Epithelial cell of esophagus (primary cell): ENCODE measurements at regions not wholly inside any gene's neighbourhood (a gene's known extent, or its start where the extent isn't known, plus 50 kb on each side); places are given as distances from the start of the nearest gene placed in this dataset.

Experiments used
- DNase-seq: peaks from one replicate; pipeline ENCODE4 v3.0.0; 2010; ENCODE audit warnings: low read depth
- H3K4me3 ChIP-seq: 2 replicates; pipeline ENCODE4 v1.5.1; 2011; ENCODE audit warnings: mild to moderate bottlenecking, low read length, control low read depth
- TF ChIP-seq, protein P1 (sequence below): IDR thresholded peaks from 2 replicates; pipeline ENCODE4 v1.5.1; 2011; ENCODE audit warnings: low read depth, mild to moderate bottlenecking, low read length, control low read depth, inconsistent platforms; ENCODE audit not compliant: insufficient read depth; ENCODE audit errors: missing control alignments

DNA sequence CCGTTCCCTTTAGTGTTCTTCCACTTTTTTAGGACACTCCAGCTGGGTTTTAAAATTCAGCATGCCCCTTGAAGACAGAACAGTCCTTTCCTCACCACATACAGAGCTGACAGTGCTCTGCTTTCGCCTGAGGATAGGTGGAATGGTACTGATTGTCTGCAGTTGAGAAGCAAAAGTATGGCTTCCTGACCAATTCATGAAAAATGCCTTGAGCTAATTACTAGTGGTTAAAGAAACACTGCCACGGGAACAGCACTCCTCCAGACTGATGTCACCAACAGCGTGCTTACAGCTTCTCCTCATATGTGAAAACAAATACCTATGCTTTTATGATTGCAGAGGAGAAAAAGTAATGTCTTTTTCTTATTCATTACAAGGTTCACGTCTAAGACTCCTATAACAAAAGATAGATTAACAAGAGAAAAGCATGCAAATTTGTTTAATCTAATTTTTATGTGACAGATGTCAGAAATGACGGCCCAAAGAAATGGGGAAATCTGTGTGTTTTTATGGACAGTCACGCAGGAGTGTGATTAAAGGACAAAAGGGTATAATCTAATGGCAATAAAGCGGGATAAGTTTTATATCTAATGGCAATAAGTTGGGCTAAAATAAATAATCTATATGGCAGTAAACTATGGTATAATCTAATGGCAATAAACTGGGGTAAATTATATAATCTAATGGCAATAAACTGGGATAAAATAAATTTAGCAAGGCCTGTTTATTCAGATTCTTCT is 123.4 kb upstream of the ARHGAP42 start:
- H3K4me3 ChIP-seq, result no peak overlapping the region
- peak; percentile 24 for DNase-seq
- TF ChIP-seq, protein P1, sequence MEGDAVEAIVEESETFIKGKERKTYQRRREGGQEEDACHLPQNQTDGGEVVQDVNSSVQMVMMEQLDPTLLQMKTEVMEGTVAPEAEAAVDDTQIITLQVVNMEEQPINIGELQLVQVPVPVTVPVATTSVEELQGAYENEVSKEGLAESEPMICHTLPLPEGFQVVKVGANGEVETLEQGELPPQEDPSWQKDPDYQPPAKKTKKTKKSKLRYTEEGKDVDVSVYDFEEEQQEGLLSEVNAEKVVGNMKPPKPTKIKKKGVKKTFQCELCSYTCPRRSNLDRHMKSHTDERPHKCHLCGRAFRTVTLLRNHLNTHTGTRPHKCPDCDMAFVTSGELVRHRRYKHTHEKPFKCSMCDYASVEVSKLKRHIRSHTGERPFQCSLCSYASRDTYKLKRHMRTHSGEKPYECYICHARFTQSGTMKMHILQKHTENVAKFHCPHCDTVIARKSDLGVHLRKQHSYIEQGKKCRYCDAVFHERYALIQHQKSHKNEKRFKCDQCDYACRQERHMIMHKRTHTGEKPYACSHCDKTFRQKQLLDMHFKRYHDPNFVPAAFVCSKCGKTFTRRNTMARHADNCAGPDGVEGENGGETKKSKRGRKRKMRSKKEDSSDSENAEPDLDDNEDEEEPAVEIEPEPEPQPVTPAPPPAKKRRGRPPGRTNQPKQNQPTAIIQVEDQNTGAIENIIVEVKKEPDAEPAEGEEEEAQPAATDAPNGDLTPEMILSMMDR, result no peak

DNA sequence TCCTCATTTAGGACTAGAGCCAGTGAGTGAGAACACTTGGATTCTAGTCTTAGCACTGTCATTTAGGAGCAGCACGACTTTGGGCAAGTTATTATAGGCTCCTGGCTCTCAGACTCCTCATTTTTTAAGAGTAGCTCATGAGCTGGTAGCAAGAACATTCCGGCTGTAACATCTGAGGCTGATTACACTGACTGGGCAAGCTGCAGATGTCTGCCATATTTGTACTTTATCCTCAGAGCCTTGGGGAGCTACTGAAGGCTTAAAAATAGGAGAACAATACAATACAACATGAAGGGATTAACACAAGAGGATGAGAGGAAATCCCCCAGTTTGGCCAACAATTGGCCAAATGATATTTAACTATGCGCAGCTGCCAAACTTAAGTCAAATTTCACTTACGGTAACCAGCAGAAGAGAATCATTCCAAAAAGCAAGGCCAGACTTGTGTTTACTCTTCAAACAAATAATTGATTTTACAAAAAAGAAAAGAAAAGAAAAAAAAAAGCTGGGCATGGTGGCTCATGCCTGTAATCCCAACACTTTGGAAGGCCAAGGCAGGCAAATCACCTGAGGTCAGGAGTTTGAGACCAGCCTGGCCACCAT is 113.1 kb upstream of the ARHGAP42 start:
- TF ChIP-seq, protein P1, result no peak
- H3K4me3 ChIP-seq, result no peak overlapping the region
- no peak for DNase-seq

DNA sequence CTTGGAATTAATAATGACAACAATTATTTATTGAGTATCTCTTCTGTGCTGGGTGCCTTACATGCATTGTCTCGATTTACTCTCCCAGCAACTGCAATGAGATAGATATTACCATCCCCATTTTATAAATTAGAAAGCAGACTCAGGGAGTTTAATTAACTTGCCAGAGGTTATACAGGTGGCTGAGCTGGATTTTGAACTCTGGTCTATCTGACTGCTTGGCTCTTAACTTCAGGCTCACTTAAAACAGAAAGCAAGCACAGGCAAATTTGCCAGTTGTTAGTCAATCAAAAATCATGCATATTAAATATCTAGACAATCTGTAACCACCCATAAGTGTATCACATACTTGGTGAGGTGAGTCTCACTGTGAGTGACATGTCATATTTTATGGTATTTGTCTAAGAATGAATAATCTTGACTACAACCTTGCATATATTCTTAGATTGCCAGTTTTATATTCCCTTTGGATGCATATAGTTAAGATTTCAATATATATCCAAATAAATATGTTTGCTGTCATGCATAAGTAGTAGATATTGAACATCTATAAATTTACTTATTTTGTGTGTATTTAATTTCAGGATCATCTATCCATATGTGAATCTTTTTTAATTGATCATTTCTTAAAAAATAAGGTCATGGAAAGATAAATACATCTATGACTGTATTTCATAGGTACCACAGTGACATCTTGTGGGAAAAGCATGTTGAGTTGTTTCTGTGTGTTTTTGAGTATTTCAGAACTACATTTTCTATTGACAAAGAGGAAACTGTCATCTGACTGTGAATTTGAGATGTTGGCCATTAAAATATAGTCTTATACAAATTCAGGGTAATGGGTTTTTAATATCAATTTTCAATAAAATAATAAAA is 112.0 kb upstream of the ARHGAP42 start:
- TF ChIP-seq, protein P1, result peak; percentile 37
- no peak overlapping the region for H3K4me3 ChIP-seq
- peak; percentile 61 for DNase-seq

DNA sequence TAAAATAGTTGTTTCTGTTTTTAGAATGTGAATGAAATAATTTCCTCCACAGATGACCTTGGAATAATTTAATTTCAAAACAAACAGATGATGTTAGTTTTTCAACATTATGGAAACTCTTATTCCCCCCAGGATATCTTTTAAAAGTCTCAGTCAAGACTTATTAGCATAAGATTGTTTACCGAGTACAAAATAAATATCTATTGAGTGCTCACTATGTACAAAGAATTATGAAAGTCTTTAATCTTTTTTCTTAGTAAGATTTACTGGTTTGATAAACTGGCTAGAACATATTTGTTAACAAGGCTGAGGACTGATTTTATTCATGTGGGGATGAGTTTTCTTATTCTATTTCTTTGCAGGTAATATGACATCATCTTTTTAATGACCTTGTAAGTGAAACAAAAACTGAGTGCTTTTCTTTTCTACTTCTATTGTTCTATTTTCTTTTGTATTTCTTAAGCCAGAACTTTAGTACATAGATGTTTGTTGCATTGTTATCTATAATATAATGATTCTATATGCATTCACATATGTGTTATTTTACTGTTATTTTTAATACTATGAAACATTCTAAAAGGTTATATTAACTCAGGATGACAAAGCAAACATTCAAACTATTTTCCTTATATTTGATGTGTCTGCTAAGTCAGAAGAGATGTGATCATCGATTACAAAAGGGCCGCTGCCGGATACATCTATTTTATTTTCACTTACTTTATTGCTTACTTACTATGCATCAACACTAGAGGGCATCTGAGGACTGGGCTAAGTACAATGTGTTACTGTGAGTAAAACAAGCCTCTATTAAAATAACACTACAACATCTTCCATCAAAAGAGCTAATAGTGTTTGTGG is 111.0 kb upstream of the ARHGAP42 start:
- TF ChIP-seq, protein P1, result peak; percentile 78
- peak; percentile 69 for DNase-seq
- H3K4me3 ChIP-seq, result no peak overlapping the region

DNA sequence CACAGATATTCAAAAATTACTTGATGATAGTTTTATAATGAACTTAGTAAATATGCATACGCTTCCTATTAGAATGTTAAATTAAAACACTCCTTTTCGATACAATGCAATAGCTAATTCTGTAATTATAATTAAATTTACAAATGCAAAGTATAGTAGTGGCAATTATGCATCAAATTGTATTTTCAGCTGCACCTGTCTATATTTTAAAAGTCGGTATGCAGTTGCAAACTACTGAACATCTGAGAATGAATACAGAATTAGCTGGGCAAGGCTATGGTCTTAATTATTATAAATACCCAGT is 110.4 kb upstream of the ARHGAP42 start:
- H3K4me3 ChIP-seq, result no peak overlapping the region
- TF ChIP-seq, protein P1, result no peak
- no peak for DNase-seq

DNA sequence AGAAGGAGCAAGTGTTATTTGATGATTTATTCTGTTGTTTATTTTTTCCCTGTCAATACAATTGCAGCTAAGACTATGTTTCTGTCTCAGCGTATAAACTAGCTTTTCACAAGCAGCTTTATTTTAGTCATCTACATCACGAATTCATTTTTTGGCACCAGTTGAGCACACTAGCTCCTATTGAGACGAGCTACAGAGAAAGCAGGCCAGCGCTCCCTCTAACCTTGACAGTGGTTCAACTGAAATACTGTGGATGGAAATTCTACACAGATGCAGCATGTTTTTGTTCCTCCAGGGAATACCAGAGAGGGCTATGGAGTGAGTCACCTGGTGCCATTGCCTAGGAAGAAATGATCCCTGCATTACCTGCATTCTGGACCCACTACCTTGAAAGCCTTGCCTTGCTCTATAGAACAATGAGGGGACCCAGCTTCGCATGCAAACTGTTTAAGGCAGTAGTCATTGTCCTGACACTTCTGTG is 108.2 kb upstream of the ARHGAP42 start:
- no peak overlapping the region for H3K4me3 ChIP-seq
- TF ChIP-seq, protein P1, result no peak
- DNase-seq, result peak; percentile 65
